HG02571 (cell line): ENCODE measurements at regions not wholly inside any gene's neighbourhood (a gene's known extent, or its start where the extent isn't known, plus 50 kb on each side); places are given as distances from the start of the nearest gene placed in this dataset.
"Not testable (repeated sequence)": the region's sequence is repeated elsewhere in the genome, so short reads cannot be mapped to it uniquely, and the experiment has no call there.

Experiments used
- ATAC-seq: cut with Tn5 transposase; IDR thresholded peaks from one replicate; pipeline ENCODE4 v1.9.1; 2021; ENCODE audit warnings: mild to moderate bottlenecking, moderate library complexity; ENCODE audit not compliant: unreplicated experiment

GRCh38 chr12:131557078-131557709 lies 153.7 kb upstream of the SFSWAP start:
- ATAC-seq, result no peak

GRCh38 chr12:131559517-131560516 lies 151.1 kb upstream of the SFSWAP start:
- ATAC-seq, result no peak

- ATAC-seq, result no peak
Observed at GRCh38 chr12:131561051-131561450, 149.8 kb upstream of the SFSWAP start.

DNA sequence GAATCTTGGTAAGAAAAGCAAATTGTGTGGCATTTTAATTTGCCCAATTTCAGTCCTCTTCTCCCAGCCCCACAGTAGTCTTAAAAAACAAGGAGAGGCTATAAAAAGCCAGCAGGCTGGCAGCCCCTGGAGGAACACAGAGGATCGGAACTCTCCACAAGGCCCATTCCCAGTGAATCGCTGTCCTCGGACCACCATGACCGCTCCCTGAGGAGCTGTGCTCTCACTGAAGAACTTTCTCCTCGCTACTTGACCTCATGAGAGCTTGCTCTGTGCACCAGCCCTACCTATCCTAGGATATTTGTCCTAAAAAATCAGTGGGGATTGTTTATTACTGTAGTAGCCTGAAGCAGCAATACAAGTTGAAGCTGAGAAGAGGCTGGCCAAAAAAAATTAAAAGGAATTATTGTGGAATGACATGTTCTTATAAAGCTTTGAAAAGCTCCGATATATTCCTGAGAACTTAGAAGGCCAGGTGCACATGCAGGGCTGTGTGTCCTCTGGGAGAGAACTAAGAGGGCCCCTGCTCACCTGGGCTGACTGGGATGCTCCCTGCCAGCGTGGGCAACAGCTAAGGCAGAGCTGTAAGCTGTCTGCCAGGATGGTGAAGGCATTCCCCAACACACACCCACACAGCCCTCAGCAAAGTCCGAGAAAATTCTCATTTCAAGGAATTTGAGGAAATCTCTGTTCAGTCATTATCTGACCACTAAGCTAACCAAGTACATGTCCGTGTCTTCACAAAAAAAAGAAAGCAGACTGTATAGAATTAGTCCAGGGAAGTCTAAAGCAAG lies 148.8 kb upstream of the SFSWAP start:
- ATAC-seq, result no peak

GRCh38 chr12:131564138-131564727 lies 146.7 kb upstream of the SFSWAP start:
- ATAC-seq, result not testable (repeated sequence)

DNA sequence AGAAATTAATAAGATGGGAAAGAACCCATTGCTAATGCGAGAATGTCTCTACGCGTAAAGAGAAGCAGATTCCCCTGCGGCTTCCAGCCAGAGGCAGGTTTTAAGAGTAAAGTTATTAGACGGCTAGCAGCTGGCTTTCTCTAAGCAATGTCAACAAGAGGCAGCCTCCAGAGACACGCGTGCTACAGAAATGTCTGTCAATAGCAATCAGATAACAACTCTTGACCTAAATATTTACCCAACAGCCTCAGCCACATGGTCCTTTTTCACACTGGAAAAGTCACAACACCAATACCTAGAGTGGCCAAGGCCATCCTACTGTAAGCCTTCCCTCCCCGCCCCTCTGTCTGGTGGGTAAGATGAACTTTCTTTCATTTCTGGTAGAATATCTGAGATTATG lies 146.0 kb upstream of the SFSWAP start:
- ATAC-seq, result no peak

GRCh38 chr12:131565267-131566015 lies 145.4 kb upstream of the SFSWAP start:
- no peak for ATAC-seq

DNA sequence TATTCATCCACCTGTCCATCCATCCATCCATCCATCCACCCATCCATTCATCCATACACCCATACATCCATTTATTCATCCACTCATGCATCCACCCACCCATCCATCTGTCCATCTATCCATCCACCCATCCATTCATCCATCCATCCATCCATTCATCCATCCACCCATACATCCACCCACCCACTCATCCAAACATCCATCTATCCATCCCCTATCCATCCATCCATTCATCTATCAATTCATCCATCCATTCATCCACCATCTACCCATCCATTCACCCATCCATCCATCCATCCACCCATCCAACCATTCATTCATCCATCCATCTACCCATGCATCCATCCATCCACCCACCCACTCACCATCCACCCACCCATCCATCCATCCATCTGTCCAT lies 142.6 kb upstream of the SFSWAP start:
- ATAC-seq, result no peak

DNA sequence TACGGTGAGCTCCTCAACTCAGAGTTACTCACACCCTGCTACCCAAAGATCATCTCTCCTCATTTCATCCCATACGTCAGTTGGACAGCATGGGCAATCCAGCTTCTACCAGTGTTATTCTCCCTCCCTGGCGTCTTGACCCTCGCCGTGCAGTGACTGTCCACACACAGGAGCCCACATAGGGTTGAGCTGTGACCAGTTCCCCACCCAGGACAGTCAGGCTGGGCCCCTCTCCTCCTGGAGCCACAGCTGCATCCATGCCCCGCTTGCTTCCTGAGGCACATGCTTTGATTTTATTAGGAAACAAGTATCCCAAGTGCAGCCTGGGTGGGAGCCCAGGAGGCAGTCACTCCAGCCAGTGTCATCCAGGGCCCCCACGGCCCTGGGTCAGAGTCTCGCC lies 140.3 kb upstream of the SFSWAP start:
- no peak for ATAC-seq

GRCh38 chr12:131571827-131572226 lies 139.1 kb upstream of the SFSWAP start:
- ATAC-seq, result no peak

- ATAC-seq, result no peak
Observed at GRCh38 chr12:131572626-131573025, 138.3 kb upstream of the SFSWAP start.

GRCh38 chr12:131573631-131574394 lies 137.1 kb upstream of the SFSWAP start:
- no peak for ATAC-seq

DNA sequence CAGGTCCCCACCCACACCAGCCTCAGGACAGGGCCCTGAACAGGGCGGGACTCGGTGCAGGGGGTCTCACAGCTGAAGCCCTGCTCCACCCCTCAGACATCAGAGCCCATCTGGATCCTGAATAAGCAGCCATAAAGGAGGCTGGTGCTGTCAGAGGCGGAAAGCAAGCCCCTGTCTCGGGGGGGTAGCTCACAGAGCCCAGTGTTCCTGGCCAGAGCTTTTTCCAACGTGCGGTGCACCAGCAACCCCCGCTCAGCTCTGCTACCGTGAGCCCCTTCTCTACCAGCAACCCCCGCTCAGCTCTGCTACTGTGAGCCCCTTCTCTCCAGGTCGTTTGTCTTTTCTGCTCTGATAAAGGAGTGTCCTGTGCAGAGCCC lies 136.5 kb upstream of the SFSWAP start:
- no peak for ATAC-seq

DNA sequence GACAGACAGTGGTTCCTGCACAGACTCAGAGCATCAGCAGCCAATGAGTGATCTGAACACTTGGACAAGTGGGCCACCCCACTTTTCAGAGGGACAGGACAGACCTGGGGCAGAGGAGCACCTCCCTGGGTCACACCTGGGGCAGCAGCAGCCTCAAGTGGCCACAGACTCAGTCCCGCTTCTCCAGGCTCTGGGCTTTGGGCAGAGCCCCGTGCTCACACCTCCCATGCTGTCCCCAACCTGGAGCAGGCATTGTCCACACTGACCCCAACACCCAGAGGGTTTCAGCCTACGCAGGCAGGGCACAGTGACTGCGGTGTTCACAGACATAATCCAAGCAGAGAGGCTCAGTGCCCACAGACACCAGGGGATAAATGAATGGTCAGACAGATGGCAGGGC lies 135.5 kb upstream of the SFSWAP start:
- ATAC-seq, result no peak

GRCh38 chr12:131576734-131577133 lies 134.2 kb upstream of the SFSWAP start:
- not testable (repeated sequence) for ATAC-seq

DNA sequence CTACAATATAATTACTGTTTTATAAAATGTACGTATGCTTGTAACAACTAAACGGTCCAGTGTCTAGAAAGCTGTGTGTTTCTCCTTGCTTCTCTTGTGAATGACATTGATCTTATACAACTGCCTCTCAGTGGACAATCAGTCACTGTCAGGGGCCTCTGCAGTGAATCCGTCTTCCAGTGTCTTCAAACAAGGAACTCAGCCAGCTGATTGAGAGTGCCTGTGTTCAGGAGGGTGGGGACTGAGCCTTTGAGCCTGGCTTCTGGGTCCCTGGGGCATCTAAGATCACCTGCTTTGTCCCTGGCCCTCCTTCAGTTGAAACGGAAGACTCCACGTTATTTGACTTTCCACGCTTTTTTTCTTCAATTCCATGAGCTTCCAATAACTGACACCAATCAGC lies 133.1 kb upstream of the SFSWAP start:
- no peak for ATAC-seq

DNA sequence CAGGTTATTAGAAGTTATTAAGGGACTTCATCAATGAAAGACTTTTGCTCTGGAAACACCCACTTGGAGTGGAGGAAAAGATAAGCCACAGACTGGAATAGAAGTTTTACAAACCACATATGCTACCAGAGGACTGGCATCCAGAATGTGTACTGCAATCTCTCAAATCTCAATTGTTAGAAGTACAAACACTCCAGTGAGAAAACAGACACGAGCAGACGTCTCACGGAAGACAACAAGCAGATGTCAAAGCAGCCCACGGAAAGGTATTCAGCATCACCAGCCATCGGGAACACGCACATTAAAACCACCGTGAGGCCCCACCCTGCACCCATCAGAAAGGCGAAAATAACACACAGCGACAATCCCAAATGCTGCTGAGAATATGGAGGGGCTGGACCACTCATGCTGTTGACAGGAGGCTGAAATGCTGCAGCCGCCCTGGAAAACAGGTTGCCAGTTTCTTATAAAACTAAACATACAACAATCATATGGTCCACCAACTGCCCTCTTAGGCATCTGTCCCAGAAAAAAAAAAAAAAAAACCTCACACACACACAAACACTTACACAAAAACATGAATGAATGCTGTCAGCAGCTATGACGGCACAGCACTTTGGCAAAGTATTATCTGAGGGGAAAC lies 131.9 kb upstream of the SFSWAP start:
- ATAC-seq, result no peak

DNA sequence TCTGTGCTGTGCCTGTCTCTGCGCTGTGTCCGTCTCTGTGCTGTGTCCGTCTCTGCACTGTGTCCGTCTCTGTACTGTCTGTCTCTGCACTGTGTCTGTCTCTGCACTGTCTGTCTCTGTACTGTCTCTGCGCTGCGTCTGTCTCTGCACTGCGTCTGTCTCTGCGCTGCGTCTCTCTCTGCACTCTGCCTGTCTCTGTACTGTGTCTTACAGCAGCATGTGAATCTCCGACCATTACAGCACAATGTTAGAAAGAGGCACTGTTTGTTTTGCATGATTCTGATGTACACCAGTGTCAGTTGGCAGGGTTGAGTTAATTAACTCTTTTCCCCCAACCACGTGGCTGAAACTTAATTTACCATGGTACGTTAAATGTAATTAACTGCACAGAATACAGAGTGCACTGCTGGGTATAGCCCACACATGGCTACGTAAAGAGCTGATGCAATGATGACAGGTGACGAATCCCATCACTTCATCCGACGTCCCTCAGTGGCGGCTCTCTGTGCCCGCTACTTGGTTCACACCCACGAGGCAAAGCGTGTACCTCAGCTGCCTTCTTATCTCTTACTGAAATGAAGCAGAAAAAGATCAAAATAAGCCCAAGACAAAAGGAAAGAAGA lies 127.7 kb upstream of the SFSWAP start:
- no peak for ATAC-seq

GRCh38 chr12:131586269-131586668 lies 124.6 kb upstream of the SFSWAP start:
- ATAC-seq, result no peak
